ENCODE measurements at regions not wholly inside any gene's neighbourhood (a gene's known extent, or its start where the extent isn't known, plus 50 kb on each side); places are given as distances from the start of the nearest gene placed in this dataset.
A peak's percentile ranks its signal among the peaks of the same experiment; 100 is the strongest.

DNA sequence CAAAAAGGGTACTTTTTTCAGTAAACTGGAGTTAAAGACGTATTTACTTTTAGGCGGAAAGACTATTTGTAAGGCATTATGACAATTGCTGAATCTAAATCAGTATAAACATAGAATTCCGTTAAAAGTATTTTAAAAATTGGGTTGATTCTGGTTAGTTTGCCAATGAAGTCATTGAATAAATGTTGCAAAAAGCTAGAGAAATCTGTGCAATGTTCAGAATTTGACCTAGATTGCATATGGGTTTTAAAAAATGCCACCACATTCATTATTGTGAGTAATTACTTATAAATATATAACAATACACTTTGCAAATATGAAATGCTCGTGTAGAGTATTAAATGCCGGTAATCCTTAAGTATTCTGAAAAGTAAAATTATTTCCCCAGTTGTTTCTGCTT, 116.5 kb upstream of the EEF1E1 start:
- DNase-seq (ENCODE audit: low read depth) = no peak

DNA sequence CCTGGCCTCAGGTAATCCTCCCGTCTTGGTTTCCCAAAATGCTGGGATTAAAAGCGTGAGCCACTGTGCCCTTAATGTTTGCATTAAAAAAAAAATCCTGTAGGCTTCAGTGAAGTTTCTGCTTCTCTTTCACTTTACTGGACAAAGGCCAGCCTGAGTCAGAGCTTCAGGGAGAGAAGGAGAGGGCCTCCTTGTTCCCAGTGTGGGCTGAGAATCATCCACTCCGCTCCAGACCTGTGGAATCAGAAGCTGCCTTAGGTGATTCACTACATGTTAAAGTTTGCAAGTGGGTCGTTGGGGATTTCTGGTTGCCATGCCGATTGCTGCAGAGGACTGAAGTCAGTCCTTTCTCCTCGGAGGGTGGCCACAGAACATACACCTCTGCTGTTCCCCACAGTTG, 113.3 kb upstream of the EEF1E1 start:
- DNase-seq (ENCODE audit: low read depth) = peak; percentile 69

DNA sequence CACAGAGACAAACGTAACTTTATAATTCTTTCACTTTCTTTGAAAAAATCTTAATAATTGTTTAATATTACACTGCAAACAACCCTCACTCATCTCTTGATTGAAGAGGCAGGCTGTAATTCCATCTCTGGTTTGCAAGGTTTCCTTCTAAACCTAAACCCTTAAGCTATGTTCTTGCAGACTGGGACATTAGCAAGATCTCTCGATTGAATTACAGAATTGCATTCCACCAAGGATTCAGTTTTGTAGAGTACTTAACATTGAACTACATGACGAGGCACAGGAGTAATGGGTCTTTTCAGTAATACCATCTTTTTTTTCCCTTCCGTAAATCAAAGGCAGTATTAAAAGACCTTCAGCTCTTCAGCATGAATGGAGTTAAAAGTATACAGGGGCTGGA, 111.6 kb upstream of the EEF1E1 start:
- DNase-seq (ENCODE audit: low read depth) = no peak

DNA sequence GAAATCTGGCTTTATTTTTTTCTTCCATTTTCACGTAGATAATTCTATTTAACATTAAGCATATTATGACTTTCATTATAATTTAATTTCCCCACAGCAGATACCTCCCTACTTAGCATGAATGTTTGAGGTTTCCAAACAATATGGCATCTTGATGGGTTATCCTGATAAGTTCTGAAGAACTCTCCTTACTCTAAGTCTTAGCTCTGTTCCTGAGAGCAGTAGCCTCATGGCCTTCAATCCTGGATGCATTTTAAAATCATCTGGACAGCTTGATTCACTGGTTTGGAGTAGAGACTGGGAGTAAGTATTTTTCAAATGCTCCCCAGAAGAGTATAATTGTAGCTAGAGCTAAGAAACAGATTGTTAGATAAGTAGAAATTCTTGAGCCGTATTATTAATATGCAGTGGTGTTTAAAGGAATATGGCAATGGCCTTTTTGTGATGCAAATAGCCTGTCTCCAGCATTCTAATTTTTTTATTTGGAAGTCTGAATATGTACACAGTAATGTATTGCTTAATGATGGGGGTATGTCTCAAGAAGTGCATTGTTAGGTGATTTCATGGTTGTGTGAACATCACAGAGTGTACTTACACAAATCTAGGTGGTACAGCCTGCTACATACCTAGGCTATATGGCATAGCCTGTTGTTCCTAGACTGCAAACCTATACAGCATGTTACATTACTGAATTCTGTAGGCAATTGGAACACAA, 110.5 kb upstream of the EEF1E1 start:
- DNase-seq (ENCODE audit: low read depth) = no peak

DNA sequence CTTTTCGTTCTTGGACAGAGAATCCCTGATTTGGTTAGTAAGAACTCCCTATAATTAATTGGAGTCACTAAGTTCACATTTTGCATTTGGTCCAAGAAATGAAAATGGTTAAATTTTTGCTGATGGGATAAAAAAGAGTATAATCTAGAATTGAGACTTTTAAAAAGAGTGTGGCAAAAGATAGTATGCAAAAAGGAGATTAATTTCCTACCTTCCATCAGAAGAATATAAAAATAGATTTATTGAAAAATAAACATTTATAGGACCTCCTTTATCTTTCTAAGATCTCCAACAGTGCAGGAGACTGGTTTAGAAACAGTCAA, 105.5 kb upstream of the EEF1E1 start:
- DNase-seq (ENCODE audit: low read depth) = no peak

DNA sequence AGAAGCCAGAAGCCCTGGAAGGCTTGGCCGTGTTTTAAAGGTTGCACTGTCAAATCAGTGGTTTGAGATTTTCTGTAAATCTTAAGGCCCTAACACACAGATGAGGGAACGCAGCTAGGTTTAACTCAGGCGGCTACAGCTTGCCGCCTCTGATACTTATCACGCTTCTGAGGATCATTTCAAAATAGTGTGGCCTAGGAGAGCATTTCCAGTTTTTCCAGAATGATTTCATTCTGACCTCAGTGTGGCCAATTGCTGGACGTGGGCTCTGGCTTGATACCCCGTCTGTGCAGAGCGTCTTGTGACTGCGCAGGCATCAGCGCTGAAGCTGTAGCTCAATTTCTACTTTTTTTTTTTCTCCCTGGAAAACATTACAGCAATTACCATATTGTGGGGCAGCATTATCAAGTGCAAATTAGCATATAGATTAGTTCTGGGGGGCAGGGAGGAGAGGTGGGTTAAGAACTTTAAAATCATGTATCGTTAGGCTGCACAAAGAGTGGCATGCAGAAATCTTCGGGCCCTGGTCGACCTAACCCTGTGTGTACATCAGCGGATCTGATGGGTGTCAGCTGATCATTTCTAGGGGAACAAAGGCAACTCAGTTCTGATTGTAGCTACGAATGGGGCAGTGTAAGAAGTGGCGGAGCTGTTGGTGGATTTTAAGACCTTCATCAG, 105.0 kb upstream of the EEF1E1 start:
- DNase-seq (ENCODE audit: low read depth) = no peak

DNA sequence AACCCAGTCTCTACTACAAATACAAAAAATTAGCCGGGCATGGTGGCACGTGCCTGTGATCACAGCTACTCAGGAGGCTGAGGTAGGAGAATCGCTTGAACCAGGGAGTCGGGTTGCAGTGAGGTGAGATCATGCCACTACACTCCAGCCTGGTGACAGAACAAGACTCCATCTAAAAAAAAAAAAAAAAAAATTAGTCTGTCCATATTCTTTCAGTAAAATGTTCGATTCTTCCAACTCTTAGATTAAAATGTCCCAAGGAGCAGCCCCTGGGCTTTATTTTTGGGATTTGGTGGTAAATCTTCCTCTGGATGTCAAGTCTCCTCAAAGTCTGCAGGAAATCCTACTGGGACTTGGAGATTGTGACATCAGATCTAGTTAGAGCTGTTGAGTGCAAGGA, 101.0 kb upstream of the EEF1E1 start:
- DNase-seq (ENCODE audit: low read depth) = no peak

DNA sequence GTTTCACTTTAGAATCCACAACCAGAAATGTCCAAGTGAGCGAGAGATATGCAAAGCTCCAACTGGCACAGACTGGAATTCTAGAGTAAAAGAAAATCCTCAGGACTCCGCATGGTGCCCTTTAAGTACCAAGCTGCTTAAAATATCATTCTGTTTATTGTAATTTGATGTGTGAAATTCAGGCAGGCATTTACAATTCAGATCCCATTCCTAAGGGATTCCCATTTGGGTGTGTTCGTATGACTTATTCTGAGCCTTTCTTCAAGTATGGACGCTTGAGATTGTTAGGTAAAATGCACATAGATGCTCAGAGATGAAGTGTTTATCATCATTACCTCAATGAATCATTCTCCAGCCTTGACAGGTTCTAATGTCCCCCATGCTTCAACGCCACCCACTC, 99.3 kb upstream of the EEF1E1 start:
- no peak for DNase-seq (ENCODE audit: low read depth)

DNA sequence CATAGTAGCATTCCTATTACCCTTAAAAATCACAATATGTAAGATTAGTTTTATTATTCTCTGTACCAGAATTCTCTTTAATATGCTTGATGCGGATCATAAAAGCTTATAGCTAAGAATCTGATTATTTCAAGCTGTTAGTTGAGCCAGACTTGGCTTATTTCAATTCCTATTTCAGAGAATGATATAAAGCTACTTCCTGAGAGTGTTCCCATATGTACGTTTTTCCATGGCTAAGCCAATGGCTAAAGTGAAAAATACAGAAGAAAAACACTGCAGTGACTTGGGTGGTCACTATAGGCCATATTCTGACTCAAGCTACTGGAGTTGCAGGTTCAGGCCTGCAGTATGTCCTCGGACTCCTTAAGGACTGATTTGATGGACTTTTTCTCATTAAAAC, 97.9 kb upstream of the EEF1E1 start:
- DNase-seq (ENCODE audit: low read depth) = no peak

DNA sequence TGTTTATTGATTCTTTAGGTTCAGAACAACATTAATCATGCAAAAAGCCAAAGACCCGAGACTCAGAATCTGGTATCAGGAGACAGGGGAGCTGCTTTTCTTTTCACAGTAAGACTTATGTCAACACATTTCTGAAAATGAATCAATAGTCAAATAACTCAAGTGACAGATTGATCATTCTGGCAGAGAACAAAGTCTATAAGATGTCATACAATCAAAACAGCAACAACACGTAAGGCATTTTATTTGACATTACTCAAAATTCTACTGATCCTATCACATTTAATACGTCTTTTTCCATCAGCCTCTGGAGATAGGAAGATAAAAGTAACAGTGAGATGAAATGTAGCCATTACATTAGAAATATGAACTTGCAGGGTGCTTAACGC, 93.4 kb upstream of the EEF1E1 start:
- no peak for DNase-seq (ENCODE audit: low read depth)

DNA sequence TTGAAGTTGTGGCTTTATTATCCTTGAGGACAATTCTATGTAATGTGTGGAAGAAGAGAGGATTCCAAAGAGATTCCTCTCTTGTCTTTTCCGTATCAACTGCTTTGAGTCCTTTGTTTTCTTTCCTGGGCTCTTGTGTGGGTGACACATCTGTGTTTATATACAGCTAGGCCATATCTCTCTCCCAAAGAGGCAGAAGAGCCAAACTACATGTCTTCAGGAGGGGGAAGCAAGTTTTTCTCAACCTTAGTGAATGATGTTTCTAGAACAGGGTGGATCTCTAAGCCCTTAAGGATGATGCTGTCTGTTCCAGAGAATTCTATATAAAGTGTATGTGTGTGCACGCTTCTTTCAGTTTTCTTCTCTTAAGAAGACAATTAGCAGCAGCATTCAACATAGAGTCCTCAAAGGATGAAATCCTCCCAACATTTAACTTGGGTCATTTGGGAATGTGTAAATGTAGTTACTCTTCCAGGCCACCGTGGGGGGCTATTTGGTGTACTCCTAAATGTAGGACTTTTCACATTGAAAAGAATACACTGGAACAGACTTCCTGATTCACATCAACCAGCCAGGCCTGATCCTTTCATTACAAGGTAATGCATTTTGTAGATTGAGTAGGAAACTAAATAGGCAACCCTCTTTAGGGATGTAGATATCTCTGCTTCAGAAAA, 92.8 kb upstream of the EEF1E1 start:
- DNase-seq (ENCODE audit: low read depth) = no peak

DNA sequence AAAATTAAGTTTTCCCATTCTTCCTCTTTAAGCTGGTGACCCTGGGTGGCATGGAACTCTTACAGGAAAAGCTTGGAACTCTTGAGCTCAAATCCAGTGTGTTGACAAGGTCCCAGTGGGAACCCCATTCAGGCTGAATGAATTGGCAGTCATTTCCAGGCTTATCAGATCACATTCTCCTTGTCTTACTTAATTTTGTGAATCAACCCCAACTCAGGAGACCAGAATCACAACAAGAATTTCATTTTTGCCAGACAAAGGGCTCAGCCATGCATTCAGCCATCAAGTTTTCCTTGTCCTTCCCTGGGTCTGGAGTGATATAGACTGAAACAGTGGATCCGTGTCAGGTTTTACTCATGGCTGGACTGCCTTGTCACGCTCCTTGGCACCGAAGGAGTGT, 92.1 kb upstream of the EEF1E1 start:
- peak; percentile 26 for DNase-seq (ENCODE audit: low read depth)

DNA sequence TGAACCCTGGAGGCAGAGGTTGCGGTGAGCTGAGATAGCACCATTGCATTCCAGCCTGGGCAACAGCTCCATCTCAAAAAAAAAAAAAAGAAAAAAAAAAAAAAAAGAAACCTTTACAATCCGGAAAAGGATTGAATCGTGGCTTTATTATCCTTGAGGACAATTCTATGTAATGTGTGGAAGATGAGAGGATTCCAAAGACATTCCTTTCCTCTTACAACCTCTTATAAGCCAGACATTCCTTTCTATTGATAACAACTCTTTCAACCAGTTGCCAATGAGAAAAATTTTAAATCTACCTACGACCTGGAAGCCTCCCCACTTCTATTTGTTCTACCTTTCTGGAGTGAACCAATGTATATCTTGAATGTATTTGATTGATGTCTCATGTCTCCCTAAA, 91.2 kb upstream of the EEF1E1 start:
- DNase-seq (ENCODE audit: low read depth) = peak; percentile 58

DNA sequence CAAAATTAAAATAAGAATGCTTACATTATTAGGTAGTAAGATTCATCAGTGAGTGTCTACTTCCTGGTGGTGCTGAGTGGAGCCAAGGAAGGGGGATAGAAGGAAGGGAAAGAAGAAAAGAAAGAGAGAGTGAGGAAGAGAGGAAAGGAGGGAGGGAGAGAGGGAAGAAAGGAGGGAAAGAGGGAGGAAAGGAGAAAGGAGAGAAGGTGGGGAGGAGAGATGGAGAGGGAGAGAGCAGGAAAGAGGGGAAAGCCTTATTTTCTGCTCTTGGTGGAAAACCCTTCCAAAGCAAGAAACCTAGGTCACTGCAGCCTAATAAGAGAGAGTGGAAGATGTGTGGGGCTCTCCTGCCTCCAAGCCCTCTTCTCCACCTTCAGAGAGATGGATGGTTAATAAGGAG, 90.2 kb upstream of the EEF1E1 start:
- no peak for DNase-seq (ENCODE audit: low read depth)

DNA sequence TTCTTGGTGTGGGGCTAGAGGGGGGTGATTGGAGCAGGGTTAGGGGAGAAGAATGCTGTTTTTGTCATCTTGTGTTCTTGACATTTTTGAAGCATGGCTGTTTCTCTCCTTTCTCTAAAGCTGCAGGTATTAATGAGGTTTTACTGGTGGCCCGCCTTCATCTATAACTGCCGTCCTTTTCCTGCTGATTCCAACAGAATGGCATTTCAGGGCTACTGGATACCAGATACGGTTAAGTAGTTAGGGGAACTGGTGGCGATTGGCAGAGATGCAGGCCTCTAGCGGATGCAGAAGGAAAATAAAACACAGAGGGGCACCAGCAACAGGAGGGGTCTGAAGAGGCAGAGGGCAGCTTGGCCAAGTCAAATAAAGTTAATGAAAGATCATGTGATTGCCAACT, 89.7 kb upstream of the EEF1E1 start:
- DNase-seq (ENCODE audit: low read depth) = no peak

DNA sequence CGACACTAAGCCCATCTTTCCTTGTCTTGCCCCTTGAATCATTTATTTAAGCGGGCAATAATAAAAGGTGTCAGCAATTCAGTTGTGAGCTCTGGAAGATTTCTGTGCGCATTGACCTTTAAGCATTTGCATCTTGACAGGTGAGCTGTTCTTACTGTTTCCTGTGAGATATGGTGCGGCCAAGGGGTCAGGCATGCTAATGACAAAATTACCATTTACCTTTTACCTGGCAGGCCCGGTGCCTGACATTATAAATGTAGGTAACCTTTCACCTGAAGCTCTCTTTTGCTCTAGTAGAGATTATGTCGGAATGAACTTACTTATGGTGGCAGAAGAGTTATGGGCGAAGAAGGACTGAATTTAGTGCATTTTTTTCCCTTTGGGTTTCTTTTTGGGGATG, 89.3 kb upstream of the EEF1E1 start:
- no peak for DNase-seq (ENCODE audit: low read depth)

DNA sequence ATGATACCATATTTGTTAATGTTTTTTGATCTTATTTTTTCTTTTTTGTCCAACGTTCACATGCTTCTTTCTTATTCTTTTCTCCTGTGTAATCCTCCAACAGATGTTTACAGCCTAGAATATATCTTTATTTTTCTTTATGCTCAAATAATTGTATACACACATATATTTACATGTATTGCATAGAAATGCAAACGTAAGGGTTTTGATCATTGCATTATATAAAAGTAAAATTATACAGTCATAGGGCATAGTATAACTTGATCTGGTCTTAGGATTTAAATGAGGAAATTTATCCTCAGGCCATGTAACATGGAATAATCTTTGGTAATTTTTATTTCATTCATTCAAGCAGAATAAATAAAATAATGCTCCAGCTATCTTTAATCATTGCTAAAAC, 84.9 kb upstream of the EEF1E1 start:
- no peak for DNase-seq (ENCODE audit: low read depth)

DNA sequence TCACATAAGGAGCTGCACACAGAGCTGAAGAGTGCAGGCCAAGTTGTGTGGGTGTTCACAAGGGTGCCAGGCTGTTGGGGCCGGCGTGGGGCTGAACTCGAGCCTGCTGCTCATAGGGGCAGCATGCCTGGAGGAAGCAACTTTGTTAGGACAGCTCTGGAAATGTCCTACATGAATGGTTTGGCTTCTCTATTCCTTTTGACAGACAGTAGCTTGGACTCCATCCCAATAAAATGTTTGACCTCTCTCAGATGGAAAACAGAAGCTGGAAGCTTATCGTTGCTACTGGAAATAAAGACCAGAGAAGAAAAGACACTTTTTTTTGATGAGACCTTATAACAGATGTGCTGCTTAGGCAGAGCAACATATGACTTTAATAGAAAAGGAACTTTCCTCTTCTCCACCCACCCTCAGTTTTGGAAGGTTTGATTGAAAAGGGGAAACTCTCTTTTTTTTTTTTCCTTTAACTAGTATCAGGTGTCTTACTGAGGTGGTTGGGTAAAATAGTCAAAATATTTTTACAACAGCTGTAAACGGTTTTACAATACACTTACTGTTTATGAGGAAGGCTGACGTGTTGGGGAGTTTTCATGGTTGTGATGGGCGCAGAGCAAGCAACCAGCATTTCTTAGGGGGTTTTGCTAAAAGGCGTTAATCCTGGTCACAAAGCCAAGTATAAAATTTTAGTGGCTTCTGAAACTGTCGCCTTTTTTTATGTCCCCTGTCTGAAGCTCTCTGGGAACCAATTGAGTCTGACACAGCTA, 80.7 kb upstream of the EEF1E1 start:
- peak; percentile 20 for DNase-seq (ENCODE audit: low read depth)

DNA sequence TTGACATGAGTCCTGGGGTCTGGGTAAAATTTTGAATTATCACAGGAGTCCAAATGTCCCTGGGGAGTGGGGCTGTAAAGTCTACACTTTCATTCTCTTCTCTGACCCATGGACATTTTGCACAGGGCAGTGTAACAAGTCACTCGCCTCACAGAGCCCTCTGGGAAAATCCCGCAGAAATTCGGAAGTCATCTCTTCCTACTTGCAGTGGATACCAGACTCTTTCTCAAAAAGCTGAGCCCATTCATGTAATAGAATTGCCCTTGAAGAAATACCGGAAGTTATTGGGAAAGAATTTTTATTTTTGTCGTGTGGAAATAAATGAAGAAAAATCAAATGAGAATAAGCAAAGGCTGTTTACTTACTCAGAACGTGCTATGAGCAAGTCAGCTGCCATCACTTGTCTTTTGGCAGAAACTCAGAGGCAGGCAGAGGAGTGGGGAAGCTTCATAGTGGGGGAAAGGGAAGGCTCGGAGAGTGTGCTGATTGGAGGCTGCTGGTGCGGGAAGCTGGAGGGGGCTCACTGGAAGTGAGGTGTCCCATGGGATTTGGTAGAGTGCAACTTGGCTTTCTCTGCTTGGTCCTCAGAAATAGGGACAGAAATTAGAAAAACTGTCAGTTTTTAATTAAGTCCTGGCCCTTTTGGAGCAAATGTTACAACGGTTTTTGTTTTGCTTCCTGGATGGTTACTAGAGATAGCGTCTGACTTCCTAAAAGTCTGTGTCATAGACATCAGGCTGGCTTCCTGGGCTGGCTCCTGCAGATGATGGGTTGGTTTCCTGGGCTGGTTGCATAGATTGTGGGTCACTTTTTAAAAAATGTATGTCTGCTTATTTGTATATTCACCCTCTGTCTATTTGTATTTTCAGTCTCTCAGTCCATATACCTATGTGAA, 79.8 kb upstream of the EEF1E1 start:
- peak; percentile 20 for DNase-seq (ENCODE audit: low read depth)

DNA sequence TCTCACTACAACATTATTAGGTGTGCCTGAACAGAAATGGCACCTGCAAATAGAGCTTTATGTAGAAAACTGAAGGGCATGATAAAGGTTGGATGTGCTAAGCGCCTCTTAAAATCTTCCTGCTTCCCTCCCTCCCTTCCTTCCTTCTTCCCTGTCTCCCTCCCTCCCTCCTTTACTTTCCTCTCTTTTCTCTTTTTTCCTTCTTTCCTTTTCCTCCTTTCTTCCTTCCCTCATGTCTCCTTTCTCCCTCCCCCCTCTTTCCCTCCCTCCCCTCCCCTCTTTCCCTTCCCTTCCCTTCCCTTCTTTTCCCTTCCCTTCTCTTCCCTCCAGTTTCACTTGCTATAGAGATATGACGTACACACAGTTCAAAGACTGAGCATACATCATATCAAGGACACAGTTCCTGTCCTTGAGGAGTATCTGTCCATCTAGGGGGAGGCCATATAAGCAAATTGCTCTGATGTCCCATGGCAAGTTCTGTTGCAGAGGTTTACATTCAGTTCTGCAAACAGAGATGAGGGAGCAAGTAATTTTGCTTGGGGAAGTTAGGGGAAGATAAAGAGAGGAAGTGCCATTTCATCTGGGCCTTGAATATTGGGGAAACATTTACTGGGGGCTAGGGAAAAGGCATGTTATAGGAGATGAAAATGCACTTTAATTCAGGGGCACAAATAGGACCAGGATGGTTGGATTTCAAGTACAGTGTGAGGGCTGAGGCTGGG, 79.0 kb upstream of the EEF1E1 start:
- DNase-seq (ENCODE audit: low read depth) = no peak
